Progenitor cell of endocrine pancreas (in vitro differentiated cells): ENCODE measurements at regions not wholly inside any gene's neighbourhood (a gene's known extent, or its start where the extent isn't known, plus 50 kb on each side); places are given as distances from the start of the nearest gene placed in this dataset.
A peak's percentile ranks its signal among the peaks of the same experiment; 100 is the strongest.

Experiments
- DNase-seq: peaks from one replicate; pipeline ENCODE4 v3.0.0; 2021; ENCODE audit warnings: low spot score; ENCODE audit not compliant: unreplicated experiment
- H3K27ac Mint-ChIP-seq: 2 replicates; pipeline ENCODE4 v1.8.0; 2021; ENCODE audit warnings: mild to moderate bottlenecking, moderate library complexity, mixed read lengths
- H3K27me3 Mint-ChIP-seq: 2 replicates; pipeline ENCODE4 v1.8.0; 2021; ENCODE audit warnings: mixed read lengths
- H3K36me3 Mint-ChIP-seq: 2 replicates; pipeline ENCODE4 v1.8.0; 2022; ENCODE audit warnings: mixed read lengths; ENCODE audit not compliant: insufficient read depth
- H3K4me1 Mint-ChIP-seq: 2 replicates; pipeline ENCODE4 v1.8.0; 2021; ENCODE audit warnings: low read depth, mixed read lengths
- H3K4me3 Mint-ChIP-seq: 2 replicates; pipeline ENCODE4 v1.8.0; 2021; ENCODE audit warnings: low read depth, mild to moderate bottlenecking, moderate library complexity, mixed read lengths
- H3K9me3 Mint-ChIP-seq: 2 replicates; pipeline ENCODE4 v1.8.0; 2021; ENCODE audit warnings: low read depth, mixed read lengths
- CTCF ChIP-seq: fragments of 200-600 bp; sonication (generic); IDR thresholded peaks from one replicate; pipeline ENCODE4 v1.5.0; 2021; ENCODE audit warnings: antibody characterized with exemption, mild to moderate bottlenecking; ENCODE audit not compliant: unreplicated experiment

GRCh38 chr18:45357686-45358470 is 257.4 kb upstream of the SLC14A2 start:
- DNase-seq: no peak
- Mint-ChIP-seq H3K27ac (peak overlapping the region; percentile 73), H3K9me3 (no peaks in the 10 kb centered on the region), H3K27me3 (peaks cover 13% of the 10 kb centered on the region), H3K36me3 (no peaks in the 10 kb centered on the region), H3K4me3 (no peak overlapping the region), H3K4me1 (peaks cover 80% of the 10 kb centered on the region)
- TF ChIP-seq CTCF: no peak

GRCh38 chr18:45359275-45360009 is 255.8 kb upstream of the SLC14A2 start:
- H3K27me3 Mint-ChIP-seq: peaks cover 27% of the 10 kb centered on the region
- H3K4me3 Mint-ChIP-seq: peak overlapping the region; percentile 22
- H3K27ac Mint-ChIP-seq: peak overlapping the region; percentile 78
- H3K36me3 Mint-ChIP-seq: no peaks in the 10 kb centered on the region
- DNase-seq: peak; percentile 36
- peaks cover 69% of the 10 kb centered on the region for H3K4me1 Mint-ChIP-seq
- no peak for TF ChIP-seq CTCF
- H3K9me3 Mint-ChIP-seq: no peaks in the 10 kb centered on the region

GRCh38 chr18:45361125-45361851 is 254.0 kb upstream of the SLC14A2 start:
- no peak for TF ChIP-seq CTCF
- H3K4me3 Mint-ChIP-seq: no peak overlapping the region
- H3K36me3 Mint-ChIP-seq: no peaks in the 10 kb centered on the region
- peaks cover 40% of the 10 kb centered on the region for H3K27me3 Mint-ChIP-seq
- no peak overlapping the region for H3K27ac Mint-ChIP-seq
- no peak for DNase-seq
- H3K9me3 Mint-ChIP-seq: no peaks in the 10 kb centered on the region
- peaks cover 61% of the 10 kb centered on the region for H3K4me1 Mint-ChIP-seq

GRCh38 chr18:45363196-45363595 is 252.1 kb upstream of the SLC14A2 start:
- Mint-ChIP-seq H3K36me3 (no peaks in the 10 kb centered on the region), H3K4me3 (no peak overlapping the region), H3K4me1 (peaks cover 53% of the 10 kb centered on the region), H3K27me3 (peaks cover 59% of the 10 kb centered on the region), H3K9me3 (no peaks in the 10 kb centered on the region), H3K27ac (no peak overlapping the region)
- TF ChIP-seq CTCF: no peak
- DNase-seq: no peak

- H3K9me3 Mint-ChIP-seq: no peaks in the 10 kb centered on the region
- no peak for TF ChIP-seq CTCF
- DNase-seq: no peak
- H3K4me1 Mint-ChIP-seq: peaks cover 40% of the 10 kb centered on the region
- no peaks in the 10 kb centered on the region for H3K36me3 Mint-ChIP-seq
- no peak overlapping the region for H3K4me3 Mint-ChIP-seq
- H3K27me3 Mint-ChIP-seq: peaks cover 74% of the 10 kb centered on the region
- no peak overlapping the region for H3K27ac Mint-ChIP-seq
Observed at GRCh38 chr18:45365835-45366234, 249.4 kb upstream of the SLC14A2 start.
